ENCODE measurements at regions not wholly inside any gene's neighbourhood (a gene's known extent, or its start where the extent isn't known, plus 50 kb on each side); places are given as distances from the start of the nearest gene placed in this dataset.

GRCh38 chr21:35212393-35213127 is 163.5 kb upstream of the RUNX1 start:
- no peak for DNase-seq

DNA sequence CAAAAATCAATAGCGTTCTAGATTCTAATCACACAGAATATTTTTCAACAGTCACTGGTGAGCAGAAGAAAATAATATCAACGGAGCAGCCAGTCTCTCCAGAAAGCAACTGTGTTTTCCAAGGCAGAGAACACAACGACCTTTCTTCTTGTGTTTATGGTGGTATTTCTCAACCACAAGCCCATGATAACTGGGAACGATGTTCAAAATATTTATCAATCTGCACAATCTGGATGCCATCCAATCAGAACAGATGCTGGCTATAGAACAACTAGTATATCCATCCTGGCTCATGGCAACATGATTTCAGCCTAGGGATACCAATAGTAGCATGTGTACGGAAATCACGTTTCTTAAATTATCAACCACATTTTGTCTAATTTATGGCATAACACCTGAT is 162.7 kb upstream of the RUNX1 start:
- DNase-seq = no peak

DNA sequence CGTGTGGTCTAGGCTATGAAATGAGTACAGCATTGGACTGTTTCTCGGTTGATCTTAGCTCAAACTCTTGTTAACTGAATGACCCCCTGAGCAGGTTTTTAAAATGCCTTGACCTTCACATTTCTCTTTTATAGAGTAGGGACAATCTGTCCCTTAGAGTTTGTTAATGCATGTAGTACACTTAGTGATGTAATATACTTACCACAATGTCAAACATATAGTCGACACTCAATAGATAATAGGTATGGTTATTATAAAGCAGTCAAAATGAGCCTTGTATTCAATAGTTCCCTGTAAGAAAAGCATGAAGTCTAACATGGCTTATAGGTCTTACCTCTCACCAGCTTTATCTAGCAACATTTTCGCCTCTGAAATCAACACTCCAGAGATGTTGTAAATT is 161.0 kb upstream of the RUNX1 start:
- no peak for DNase-seq

DNA sequence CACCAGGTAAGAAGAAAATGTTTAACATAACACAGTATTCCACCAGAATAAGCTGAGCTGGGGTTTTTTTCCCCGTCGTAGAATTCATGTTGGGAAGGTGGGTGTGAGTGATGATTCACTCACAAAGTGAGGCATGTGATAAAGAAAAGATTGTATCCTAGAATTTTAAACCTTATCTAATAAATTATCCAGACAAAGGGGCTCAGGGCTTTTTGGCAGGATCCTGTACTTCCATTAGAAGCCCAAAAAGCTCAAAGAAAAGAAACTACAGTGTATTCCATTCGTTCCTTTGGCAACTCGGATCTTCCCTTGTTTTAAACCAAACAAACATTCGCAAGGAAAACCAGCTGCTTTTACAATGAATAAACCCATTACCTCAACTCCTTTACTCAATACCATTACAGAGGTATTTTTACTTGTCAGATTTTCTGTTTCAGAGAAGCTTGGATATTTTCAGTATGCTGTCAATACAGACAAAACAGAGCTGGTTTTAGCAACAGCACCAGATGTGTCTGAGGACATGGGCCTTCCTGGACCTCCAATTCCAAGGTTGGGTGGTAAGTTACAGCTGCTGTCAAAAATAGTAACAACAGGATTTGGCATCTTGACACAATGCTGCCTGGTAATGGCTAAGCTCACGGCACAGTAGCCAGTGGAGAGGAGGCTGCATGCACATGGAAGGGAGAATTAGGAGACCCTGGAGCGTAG is 159.9 kb upstream of the RUNX1 start:
- DNase-seq = no peak

DNA sequence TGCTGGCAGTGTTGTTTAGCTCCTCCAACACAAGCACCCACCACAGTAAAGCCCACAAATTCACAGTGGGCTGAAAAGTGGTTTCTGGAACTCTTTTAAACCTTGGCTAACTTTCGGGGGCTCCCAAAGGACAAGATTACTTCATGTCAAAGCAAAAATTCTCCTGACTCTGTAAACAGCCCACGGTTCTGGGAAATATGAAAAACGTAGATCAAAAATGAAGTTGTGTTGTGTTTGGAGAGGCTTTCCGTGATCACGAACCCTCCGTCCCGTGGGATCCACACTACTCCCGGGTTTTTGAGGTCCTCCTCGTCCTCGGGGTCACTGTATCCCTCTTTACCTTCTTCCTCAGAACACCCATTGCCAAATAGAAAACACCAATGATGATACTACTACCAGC is 159.0 kb upstream of the RUNX1 start:
- no peak for DNase-seq

DNA sequence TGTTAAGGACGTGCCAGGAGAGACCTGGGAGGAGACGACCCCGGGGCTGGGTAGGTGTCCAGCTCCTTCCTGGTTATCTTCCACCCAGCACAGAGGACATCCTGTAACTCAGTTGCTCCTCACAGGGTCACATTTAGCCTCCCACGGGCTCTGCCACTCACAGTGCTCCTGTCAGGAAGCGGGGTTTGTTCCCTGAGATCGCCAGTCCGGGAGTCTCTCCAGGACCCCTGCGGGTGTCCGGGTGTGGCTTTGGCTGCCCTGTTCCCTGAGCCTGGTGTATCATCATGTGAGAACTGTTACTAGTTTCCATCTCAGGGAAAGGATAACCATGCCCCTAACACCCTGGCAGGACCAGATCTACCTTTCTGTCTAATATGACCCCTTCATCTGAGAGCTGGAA is 158.2 kb upstream of the RUNX1 start:
- DNase-seq = no peak

GRCh38 chr21:35206141-35207125 is 157.3 kb upstream of the RUNX1 start:
- DNase-seq = peak in 1 of 4 experiments; percentile 16

DNA sequence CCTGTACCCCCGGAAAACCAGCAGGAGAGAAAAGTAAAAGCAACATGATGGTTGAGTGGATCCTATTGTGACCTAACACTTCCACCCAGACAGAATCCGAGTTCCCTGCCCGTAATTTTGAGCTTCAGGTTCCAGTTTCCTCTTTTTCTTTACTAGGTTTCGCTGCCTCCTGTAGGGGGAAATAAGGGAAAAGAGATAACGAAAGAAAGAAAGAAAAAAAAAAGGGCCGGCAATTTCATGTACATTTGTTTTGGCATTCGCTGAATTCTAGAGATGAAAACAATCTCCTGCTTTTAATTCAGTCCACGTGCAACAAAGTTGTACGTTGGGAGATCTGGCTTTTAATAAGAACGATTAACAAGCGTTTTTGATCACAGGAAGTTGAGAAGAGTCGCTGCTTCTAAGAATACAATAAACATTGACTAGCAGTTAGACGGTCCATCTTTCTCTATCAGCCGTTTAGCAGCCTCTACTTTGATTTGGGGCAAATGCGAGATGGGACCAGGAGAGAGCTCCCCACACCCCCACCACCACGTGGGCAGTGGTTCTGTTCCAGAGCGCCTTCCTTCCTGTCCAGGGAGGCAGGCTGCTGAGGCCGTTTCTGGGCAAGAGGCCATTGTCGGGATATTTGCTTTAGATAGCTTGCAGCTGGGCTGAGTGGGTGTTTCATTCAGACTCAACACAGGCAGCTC is 155.9 kb upstream of the RUNX1 start:
- peak; percentile 50 to 69 (median 64) for DNase-seq

- DNase-seq = no peak
These were observed 155.0 kb upstream of the RUNX1 start for GRCh38 chr21:35204125-35204524.

DNA sequence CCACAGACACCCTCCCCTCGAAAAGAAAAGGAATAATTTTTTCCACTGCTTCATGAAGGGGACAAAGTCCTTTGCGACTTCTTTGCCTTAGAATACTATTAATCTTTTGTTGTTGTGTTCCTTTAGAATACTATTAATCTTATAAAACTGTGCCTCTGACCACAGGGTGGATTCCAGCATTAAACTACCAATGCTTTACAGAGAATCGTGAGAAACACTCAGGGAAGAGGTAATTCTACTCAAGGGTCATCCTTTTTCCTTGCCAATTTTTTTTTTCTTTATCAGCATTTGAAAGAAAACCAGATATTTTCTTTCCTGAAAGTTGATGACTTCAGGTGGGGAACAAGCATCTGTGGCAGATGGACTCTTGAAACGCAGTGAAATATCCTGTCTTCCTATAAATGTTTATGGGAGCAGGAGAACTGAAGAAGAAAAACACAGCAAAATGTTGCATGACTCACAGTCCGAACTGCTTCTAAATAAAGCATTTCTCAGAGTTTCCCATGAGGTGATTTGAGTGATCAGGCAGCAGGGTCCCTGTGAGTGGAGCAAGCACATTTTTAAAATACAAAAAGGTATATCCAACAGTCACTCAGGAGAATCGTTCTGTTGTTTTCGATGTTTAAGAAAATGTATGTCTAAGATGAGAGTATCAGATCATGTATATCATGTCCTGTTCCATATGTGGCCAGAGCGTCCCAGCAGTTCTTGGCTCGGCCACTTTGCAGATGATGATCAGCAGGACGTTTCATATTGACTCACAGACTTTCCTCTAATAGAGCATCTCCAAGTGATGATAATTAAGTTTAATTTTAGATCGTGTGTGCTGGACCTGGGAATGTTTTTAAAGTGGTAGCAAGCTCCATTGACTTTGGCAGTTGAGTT is 154.2 kb upstream of the RUNX1 start:
- no peak for DNase-seq

DNA sequence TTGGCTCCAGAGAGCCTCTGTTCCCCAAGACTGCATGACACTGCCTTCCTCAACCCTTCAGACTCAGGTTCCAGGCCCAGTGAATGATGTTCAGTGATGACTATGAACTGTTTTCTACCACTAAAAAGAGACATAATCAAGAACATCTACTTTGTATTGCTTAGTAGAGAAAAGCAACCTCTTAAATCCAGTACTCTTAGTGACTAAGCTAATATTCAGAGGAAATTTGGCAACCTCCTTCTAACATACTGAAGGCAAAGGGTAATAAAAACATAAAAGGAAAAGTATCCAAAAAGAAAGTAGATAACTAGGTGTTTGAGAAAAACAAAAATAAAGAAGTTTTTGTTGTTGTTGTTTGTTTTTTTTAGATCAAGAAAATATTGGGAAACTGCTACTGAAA is 153.3 kb upstream of the RUNX1 start:
- no peak for DNase-seq

- DNase-seq = no peak
These were observed 152.7 kb upstream of the RUNX1 start for GRCh38 chr21:35201799-35202198.

DNA sequence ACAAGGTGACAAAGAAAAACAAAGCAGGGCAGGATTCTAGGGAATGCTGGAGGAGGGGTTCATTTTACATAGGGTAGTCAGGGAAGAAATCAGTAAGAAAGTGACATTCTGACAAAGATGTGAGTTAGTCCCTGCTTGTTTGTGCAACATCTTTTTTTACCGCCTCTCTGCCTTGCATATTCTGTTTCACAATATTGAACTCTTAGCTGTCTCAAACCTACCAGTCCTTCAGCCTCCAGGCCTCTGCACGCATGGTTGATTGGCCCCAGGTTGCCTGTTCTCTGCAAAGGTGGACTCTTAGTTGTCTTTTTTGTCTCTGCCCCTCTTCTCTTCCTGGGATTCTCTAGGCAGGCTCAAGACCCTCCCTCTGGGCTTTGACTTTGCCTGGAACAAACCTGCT is 152.2 kb upstream of the RUNX1 start:
- DNase-seq = no peak

- DNase-seq = no peak
These were observed 150.6 kb upstream of the RUNX1 start for GRCh38 chr21:35199733-35200015.

DNA sequence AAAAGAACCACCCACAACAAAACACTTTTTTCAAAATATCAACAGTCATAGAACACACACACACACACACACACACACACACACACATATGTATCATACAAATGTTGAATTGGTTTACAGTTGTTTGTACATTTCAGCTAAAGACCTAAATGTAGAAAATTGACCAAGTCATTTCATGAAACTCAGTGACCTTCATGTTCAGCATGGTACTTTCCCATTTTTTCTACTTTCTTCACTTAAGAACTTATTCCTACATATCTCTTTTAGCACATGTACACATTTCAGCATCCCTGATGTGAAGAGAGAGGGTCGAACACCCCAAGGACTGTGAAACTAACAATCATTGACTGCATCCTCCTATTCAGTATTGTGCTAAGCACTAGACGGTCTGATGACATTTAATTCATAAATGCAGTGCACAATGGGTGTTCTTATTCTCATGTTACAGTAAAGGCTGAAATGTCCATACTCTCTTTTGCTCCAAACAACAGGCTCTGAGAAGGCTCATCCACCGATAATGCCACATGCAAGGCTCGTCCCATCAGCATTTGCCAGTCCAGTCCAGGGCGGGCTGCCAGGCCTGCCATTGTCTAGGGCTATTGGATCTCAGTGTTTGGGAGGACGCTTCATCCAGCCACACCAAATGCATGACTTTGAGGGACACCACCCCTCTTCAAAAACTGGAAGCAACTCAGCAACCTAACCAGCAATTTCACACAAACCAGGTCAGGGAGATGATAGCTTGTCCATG is 150.1 kb upstream of the RUNX1 start:
- no peak for DNase-seq

GRCh38 chr21:35198565-35198964 is 149.5 kb upstream of the RUNX1 start:
- no peak for DNase-seq

- DNase-seq = no peak
These were observed 148.9 kb upstream of the RUNX1 start for GRCh38 chr21:35197992-35198431.

DNA sequence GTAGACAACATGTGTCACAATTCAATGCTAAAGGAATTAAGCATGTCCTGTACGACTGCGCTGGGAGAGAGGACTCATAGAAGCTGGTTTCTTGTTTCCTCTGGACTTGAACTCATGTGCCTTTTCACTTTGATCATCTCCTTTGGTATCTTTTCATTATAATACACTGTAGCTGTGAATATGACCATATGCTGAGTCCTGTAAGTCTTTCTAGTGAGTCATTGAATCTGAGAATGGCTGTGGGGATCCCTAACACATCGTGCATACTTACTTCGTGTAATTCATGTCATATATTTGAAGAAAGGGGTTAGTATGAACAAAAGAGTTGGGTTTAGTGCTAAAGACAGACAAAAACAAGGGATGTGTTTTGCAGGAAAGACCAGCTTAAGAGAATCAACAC is 148.1 kb upstream of the RUNX1 start:
- DNase-seq = no peak

- no peak for DNase-seq
These were observed 147.0 kb upstream of the RUNX1 start for GRCh38 chr21:35196128-35196527.

DNA sequence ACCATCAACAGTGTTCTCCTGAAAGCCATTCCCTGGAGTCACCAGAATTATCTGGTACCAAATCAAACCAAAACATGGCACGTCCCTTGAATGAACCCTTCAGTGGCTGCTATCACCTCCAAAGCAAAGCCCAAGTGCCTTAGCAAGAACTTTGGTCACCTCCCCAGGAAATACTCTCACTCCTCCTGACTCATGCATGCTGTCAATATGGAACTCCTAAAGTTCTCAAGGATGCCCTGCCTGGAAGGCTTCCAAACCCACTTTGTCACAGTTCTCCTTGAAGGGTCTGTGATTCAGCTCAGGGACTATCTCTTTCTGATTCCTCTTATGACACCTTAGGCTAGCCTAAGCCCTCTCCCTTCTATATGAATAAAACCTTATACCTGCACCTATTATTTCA is 146.1 kb upstream of the RUNX1 start:
- no peak for DNase-seq

DNA sequence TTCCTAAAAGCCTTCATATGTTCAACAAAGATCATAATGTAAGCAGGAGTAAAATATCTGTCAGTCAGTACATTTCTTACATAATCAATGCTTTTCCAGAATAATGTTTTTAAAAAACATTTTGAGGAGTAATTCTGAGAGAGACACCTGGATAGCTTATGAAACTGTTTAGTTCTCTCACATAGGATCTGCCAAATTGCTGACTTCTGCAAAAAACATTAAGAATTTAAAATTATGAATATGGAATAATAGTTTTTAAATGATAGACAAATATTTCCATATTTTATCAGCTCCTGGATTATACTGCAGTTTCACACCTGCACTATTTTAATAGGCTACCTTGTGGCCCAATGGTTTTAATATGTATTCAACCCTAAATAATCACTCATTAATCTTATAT is 142.7 kb upstream of the RUNX1 start:
- no peak for DNase-seq
